ENCODE measurements at regions not wholly inside any gene's neighbourhood (a gene's known extent, or its start where the extent isn't known, plus 50 kb on each side); places are given as distances from the start of the nearest gene placed in this dataset.
A peak's percentile ranks its signal among the peaks of the same experiment; 100 is the strongest.

GRCh38 chr7:55280031-55280454 is 85.1 kb upstream of the LANCL2 start:
- peak in 1 of 3 donors; percentile 63 for TF ChIP-seq CTCF (IDR thresholded peaks at IDR 0.05)
- no peak for TF ChIP-seq POLR2A (IDR thresholded peaks at IDR 0.05)
